GM12873 (cell line): ENCODE measurements at regions not wholly inside any gene's neighbourhood (a gene's known extent, or its start where the extent isn't known, plus 50 kb on each side); places are given as distances from the start of the nearest gene placed in this dataset.

Experiments
- CTCF ChIP-seq: IDR thresholded peaks from 2 replicates; pipeline ENCODE4 v1.5.1; 2012; ENCODE audit warnings: low read depth, mild to moderate bottlenecking, moderate library complexity, low read length, control low read depth; ENCODE audit not compliant: insufficient read depth; ENCODE audit errors: missing control alignments

- no peak for TF ChIP-seq CTCF
Observed at GRCh38 chr3:117556646-117557407, 847.2 kb downstream of the TUSC7 start.

- no peak for TF ChIP-seq CTCF
Observed at GRCh38 chr3:117557464-117558090, 848.0 kb downstream of the TUSC7 start.

- no peak for TF ChIP-seq CTCF
Observed at GRCh38 chr3:117558681-117559080, 849.1 kb downstream of the TUSC7 start.

GRCh38 chr3:117562000-117562399 lies 852.4 kb downstream of the TUSC7 start:
- no peak for TF ChIP-seq CTCF

GRCh38 chr3:117563063-117563462 lies 853.5 kb downstream of the TUSC7 start:
- TF ChIP-seq CTCF = no peak

DNA sequence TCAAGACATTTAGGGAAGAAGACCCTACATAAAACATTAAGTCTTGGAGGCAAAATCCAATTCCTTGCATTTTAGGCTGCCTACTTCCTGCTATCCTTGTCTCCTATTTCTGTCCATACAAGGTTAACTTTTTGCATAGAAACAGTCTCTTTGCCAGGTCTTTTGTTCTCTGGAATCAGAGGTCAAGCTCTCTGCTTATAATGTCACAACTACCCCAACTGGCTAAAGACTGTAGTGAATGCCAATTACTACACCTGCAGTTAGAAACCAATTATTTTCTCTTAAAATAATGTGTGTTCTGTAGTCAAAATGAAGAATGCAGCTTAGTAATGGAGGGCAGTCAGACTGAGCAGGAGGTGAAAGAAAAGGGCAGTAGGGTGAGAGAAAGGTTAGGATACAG lies 856.2 kb downstream of the TUSC7 start:
- no peak for TF ChIP-seq CTCF

DNA sequence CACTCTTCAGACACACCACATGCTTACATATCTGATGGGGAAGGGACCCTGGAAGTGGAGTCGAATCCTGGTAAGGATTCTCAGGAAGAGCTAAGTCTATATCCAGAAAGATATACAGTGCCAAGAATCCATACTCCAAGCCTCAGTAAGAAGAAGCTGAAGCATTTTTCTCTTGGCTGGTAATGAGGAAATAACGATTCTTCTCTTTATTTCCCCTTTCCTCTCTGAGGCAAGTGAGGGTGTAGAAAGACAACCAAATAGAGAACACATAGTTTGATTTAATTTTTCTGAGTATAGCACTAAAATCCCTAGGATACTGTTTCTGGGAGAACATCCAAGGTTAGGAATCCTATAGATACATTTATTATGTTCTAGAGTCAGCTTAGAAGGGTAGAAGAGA lies 857.3 kb downstream of the TUSC7 start:
- no peak for TF ChIP-seq CTCF
